GM23248 (cell line): ENCODE measurements at regions not wholly inside any gene's neighbourhood (a gene's known extent, or its start where the extent isn't known, plus 50 kb on each side); places are given as distances from the start of the nearest gene placed in this dataset.
"Not testable (repeated sequence)": the region's sequence is repeated elsewhere in the genome, so short reads cannot be mapped to it uniquely, and the experiment has no call there.

ENCODE experiments used
- DNase-seq: peaks from one replicate; pipeline ENCODE4 v3.0.0-alpha.2; 2015
- H2AFZ ChIP-seq: fragments of 200-600 bp; sonication (generic); 2 replicates; pipeline ENCODE4 v1.6.1; 2016; ENCODE audit warnings: antibody characterized with exemption
- H3F3A ChIP-seq: fragments of 200-600 bp; sonication (generic); 2 replicates; pipeline ENCODE4 v1.6.1; 2016; ENCODE audit warnings: mild to moderate bottlenecking, antibody characterized with exemption, mixed run types; ENCODE audit not compliant: insufficient read depth
- H3K27ac ChIP-seq: fragments of 200-600 bp; sonication (generic); 2 replicates; pipeline ENCODE4 v1.5.1; 2016; ENCODE audit warnings: mild to moderate bottlenecking
- H3K27me3 ChIP-seq: fragments of 200-600 bp; sonication (generic); replicated peaks from 2 replicates; pipeline ENCODE4 v1.6.1; 2016; ENCODE audit warnings: mild to moderate bottlenecking; ENCODE audit not compliant: insufficient read depth
- H3K36me3 ChIP-seq: fragments of 200-600 bp; sonication (generic); 2 replicates; pipeline ENCODE4 v1.6.1; 2016; ENCODE audit warnings: low read depth, mild to moderate bottlenecking
- H3K4me1 ChIP-seq: fragments of 200-600 bp; sonication (generic); 2 replicates; pipeline ENCODE4 v1.6.1; 2016; ENCODE audit warnings: mild to moderate bottlenecking; ENCODE audit not compliant: insufficient read depth
- H3K4me2 ChIP-seq: fragments of 200-600 bp; sonication (generic); one replicate; pipeline ENCODE4 v1.6.1; 2016; ENCODE audit warnings: mild to moderate bottlenecking; ENCODE audit not compliant: unreplicated experiment
- H3K4me3 ChIP-seq: fragments of 200-600 bp; sonication (generic); 2 replicates; pipeline ENCODE4 v1.5.1; 2016; ENCODE audit warnings: mild to moderate bottlenecking
- H3K79me2 ChIP-seq: fragments of 200-600 bp; sonication (generic); 2 replicates; pipeline ENCODE4 v1.6.1; 2016; ENCODE audit warnings: mild to moderate bottlenecking; ENCODE audit not compliant: insufficient read depth
- H3K9ac ChIP-seq: fragments of 200-600 bp; sonication (generic); 2 replicates; pipeline ENCODE4 v1.6.1; 2016; ENCODE audit warnings: mild to moderate bottlenecking
- H3K9me2 ChIP-seq: fragments of 200-600 bp; sonication (generic); 2 replicates; pipeline ENCODE4 v1.6.1; 2016; ENCODE audit warnings: mixed run types, mild to moderate bottlenecking, moderate library complexity; ENCODE audit not compliant: insufficient read depth
- H3K9me3 ChIP-seq: fragments of 200-600 bp; sonication (generic); one replicate; pipeline ENCODE4 v1.6.1; 2017; ENCODE audit warnings: low read depth
- H4K20me1 ChIP-seq: fragments of 200-600 bp; sonication (generic); 2 replicates; pipeline ENCODE4 v1.6.0; 2016; ENCODE audit not compliant: insufficient read depth
- EZH2 ChIP-seq: fragments of 200-600 bp; sonication (generic); IDR thresholded peaks from 2 replicates; pipeline ENCODE4 v1.6.1; 2018; ENCODE audit warnings: antibody characterized with exemption, mild to moderate bottlenecking; ENCODE audit not compliant: insufficient read depth, poor library complexity, severe bottlenecking
- EZH2phosphoT487 ChIP-seq: fragments of 200-600 bp; sonication (generic); IDR thresholded peaks from 2 replicates; pipeline ENCODE4 v1.6.1; 2018; ENCODE audit warnings: antibody characterized with exemption, moderate library complexity, mild to moderate bottlenecking, low read depth; ENCODE audit not compliant: insufficient read depth
- WGBS, 2 experiments: methylation state at CpG; one replicate each; pipeline ENCODE4 v1.1.6; 2015 to 2017; ENCODE audit warnings: low lambda C conversion rate in 2 of 2, low coverage in 1 of 2; ENCODE audit errors: missing lambda C conversion rate in 2 of 2; 5-methylcytosine and 5-hydroxymethylcytosine counted together
- in situ Hi-C: fragments of 300-500 bp; cut with MboI; formaldehyde crosslinking; loops from 2 replicates; pipeline ENCODE4 v1.15.0; 2020

GRCh38 chr6:86686496-86686895, 250.8 kb upstream of the HTR1E start:
- no peak for TF ChIP-seq EZH2
- TF ChIP-seq EZH2phosphoT487: no peak
- WGBS, 2 experiments: 4 to 19% methylated on average over 1 of the region's 1 CpG

DNA sequence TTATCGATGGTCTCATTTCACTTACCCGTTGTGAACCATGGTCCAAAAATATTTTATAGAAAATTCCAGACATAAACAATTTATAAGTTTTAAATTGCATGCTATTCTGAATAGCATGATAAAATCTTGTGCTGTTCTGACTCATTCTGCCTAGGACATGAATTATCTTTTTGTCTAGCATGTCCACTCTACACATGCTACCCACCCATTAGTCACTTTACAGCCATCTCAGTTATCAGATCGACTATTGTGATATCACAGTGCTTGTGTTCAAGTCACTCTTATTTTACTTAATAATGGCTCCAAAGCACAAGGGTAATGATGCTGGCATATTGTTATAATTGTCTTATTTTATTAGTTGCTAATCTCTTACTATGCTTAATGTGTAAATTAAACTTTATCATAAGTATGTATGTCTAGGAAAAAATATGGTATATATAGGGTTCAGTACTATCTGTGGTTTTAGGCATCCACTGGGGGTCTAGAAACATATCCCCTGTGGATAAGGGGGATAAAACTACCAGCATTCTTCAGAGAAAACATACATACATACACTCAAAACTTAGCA, 252.0 kb upstream of the HTR1E start:
- DNase-seq: no peak
- Histone ChIP-seq H3K27me3 (no peaks in the 10 kb centered on the region), H3K4me3 (no peak overlapping the region), H3K9me3 (no peaks in the 10 kb centered on the region), H3K9ac (no peak overlapping the region), H4K20me1 (no peaks in the 10 kb centered on the region), H3K27ac (no peak overlapping the region), H3K36me3 (no peaks in the 10 kb centered on the region), H3K4me2 (no peak overlapping the region), H3K9me2 (no peaks in the 10 kb centered on the region), H3K79me2 (no peaks in the 10 kb centered on the region), H3F3A (no peaks in the 10 kb centered on the region), H2AFZ (no peak overlapping the region), H3K4me1 (no peaks in the 10 kb centered on the region)
- in situ Hi-C loops: no loop called here
- TF ChIP-seq EZH2 (no peak), EZH2phosphoT487 (no peak)
- 8 to 10% methylated on average over 3 of the region's 3 CpGs for WGBS, 2 experiments

More at GRCh38 chr6:86686496-86686895, 250.8 kb upstream of the HTR1E start:
- Histone ChIP-seq H3K9me3 (no peaks in the 10 kb centered on the region), H3K9ac (no peak overlapping the region), H3K4me1 (no peaks in the 10 kb centered on the region), H3K27ac (no peak overlapping the region), H3K36me3 (no peaks in the 10 kb centered on the region), H3K4me3 (no peak overlapping the region), H3K27me3 (no peaks in the 10 kb centered on the region), H2AFZ (no peak overlapping the region), H3F3A (no peaks in the 10 kb centered on the region), H3K79me2 (no peaks in the 10 kb centered on the region), H3K4me2 (no peak overlapping the region), H4K20me1 (no peaks in the 10 kb centered on the region), H3K9me2 (no peaks in the 10 kb centered on the region)
- in situ Hi-C loops: no loop called here
- DNase-seq: no peak

GRCh38 chr6:86683132-86683908, 254.0 kb upstream of the HTR1E start:
- no peaks in the 10 kb centered on the region for H3K9me3 ChIP-seq
- in situ Hi-C loops: no loop called here
- H3K79me2 ChIP-seq: no peaks in the 10 kb centered on the region
- no peaks in the 10 kb centered on the region for H3K9me2 ChIP-seq
- no peak for DNase-seq
- H3K27ac ChIP-seq: no peak overlapping the region
- no peaks in the 10 kb centered on the region for H3K4me1 ChIP-seq
- H2AFZ ChIP-seq: no peak overlapping the region
- H3K4me3 ChIP-seq: no peak overlapping the region
- no peak overlapping the region for H3K9ac ChIP-seq
- H3K27me3 ChIP-seq: no peaks in the 10 kb centered on the region
- H3K36me3 ChIP-seq: no peaks in the 10 kb centered on the region
- WGBS, 2 experiments: 10 to 14% methylated on average over 1 of the region's 1 CpG
- H3K4me2 ChIP-seq: no peak overlapping the region
- no peaks in the 10 kb centered on the region for H4K20me1 ChIP-seq
- TF ChIP-seq EZH2phosphoT487 (no peak), EZH2 (no peak)
- no peaks in the 10 kb centered on the region for H3F3A ChIP-seq

DNA sequence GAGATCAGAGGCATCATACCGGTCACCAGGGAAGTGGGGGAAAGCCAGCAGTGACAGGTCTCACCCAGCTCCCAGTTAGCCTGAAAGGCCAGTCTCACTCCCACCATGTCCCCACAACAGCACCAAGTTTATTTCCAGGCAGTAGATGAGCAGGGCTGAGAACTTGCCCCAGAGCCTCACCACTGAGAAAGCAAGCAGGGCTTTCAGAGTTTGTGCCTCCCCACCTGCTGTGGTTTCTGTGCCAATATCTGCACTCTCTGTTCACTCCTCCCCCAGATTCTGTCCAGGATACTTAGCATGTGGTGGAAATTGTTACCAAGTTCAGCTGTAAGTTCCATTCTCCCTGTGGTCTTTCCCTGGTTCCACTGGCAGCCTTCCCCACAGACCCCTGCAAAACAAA, 255.0 kb upstream of the HTR1E start:
- Histone ChIP-seq H3K27me3 (no peaks in the 10 kb centered on the region), H2AFZ (no peak overlapping the region), H3K9me3 (no peaks in the 10 kb centered on the region), H3K4me1 (no peaks in the 10 kb centered on the region), H3K27ac (no peak overlapping the region), H3K36me3 (no peaks in the 10 kb centered on the region), H3K79me2 (no peaks in the 10 kb centered on the region), H3K4me2 (no peak overlapping the region), H3K9me2 (no peaks in the 10 kb centered on the region), H4K20me1 (no peaks in the 10 kb centered on the region), H3F3A (no peaks in the 10 kb centered on the region), H3K9ac (no peak overlapping the region), H3K4me3 (no peak overlapping the region)
- DNase-seq: no peak
- in situ Hi-C loops: no loop called here
- TF ChIP-seq EZH2 (no peak), EZH2phosphoT487 (no peak)
- 50 to 55% methylated on average over 1 of the region's 1 CpG for WGBS, 2 experiments

- H3K9ac ChIP-seq, DNase-seq, H3K9me3 ChIP-seq, H3K36me3 ChIP-seq, H3K9me2 ChIP-seq, H3K4me2 ChIP-seq, H3K4me3 ChIP-seq, H3K4me1 ChIP-seq, H3K27ac ChIP-seq, H3K79me2 ChIP-seq, H2AFZ ChIP-seq, in situ Hi-C loops, H4K20me1 ChIP-seq, H3F3A ChIP-seq, H3K27me3 ChIP-seq: not testable (repeated sequence)
- WGBS, 2 experiments: 7 to 13% methylated on average over 1 of the region's 1 CpG
Observed at GRCh38 chr6:86681140-86681539, 256.2 kb upstream of the HTR1E start.

DNA sequence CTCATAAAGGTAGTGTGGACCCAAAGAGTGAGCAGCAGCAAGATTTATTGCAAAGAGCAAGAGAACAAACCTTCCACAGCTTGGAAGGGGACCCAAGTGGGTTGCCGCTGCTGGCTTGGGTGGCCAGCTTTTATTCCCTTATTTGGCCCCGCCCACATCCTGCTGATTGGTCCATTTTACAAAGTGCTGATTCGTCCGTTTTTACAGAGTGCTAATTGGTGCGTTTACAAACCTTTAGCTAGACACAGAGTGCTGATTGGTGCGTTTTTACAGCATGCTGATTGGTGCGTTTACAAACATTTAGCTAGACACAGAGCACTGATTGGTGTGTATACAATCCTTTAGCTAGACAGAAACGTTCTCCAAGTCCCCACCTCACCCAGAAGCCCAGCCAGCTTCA, 265.2 kb upstream of the HTR1E start:
- WGBS, 2 experiments: 23 to 29% methylated on average over 8 of the region's 8 CpGs
- not testable (repeated sequence) for H3K4me3 ChIP-seq, H3K4me1 ChIP-seq

More for the DNA sequence above, 265.2 kb upstream of the HTR1E start:
- H4K20me1 ChIP-seq, H2AFZ ChIP-seq, H3K9me2 ChIP-seq, H3F3A ChIP-seq, H3K36me3 ChIP-seq, in situ Hi-C loops, H3K9ac ChIP-seq, H3K4me2 ChIP-seq, H3K27ac ChIP-seq, H3K9me3 ChIP-seq, DNase-seq, H3K79me2 ChIP-seq, H3K27me3 ChIP-seq: not testable (repeated sequence)
